Common myeloid progenitor, CD34-positive (primary cell): ENCODE measurements at regions not wholly inside any gene's neighbourhood (a gene's known extent, or its start where the extent isn't known, plus 50 kb on each side); places are given as distances from the start of the nearest gene placed in this dataset.
"Not testable (repeated sequence)": the region's sequence is repeated elsewhere in the genome, so short reads cannot be mapped to it uniquely, and the experiment has no call there.

Experiments
- CTCF ChIA-PET: fragments of 350-600 bp; sonication (Branson Sonifier 250); formaldehyde crosslinking; loops from one replicate; lab custom pipeline; 2021; ENCODE audit warnings: antibody characterized with exemption; lab: Charles Lee
- POLR2A ChIA-PET: fragments of 350-600 bp; sonication (Branson Sonifier 250); formaldehyde crosslinking; loops from one replicate; lab custom pipeline; 2021; ENCODE audit warnings: antibody characterized with exemption; lab: Charles Lee
- DNase-seq, 3 donors: peaks; one replicate each; pipeline versions ENCODE4 v3.0.0 to v3.0.0-alpha.2; 2013
- H3K27ac ChIP-seq, 2 experiments: 1 replicate in 1 of 2; 2 replicates in 1 of 2; pipeline ENCODE4 v1.7.0; 2013; ENCODE audit warnings: inconsistent platforms in 2 of 2, low read length in 2 of 2, mild to moderate bottlenecking in 2 of 2, low read depth in 1 of 2, moderate library complexity in 1 of 2; ENCODE audit not compliant: severe bottlenecking in 2 of 2, insufficient read depth in 1 of 2, poor library complexity in 1 of 2
- H3K27me3 ChIP-seq, 5 experiments: replicated peaks in 2 of 5; 1 replicate in 3 of 5; 2 replicates in 2 of 5; pipeline versions ENCODE4 v1.6.1 to v1.7.0; 2013; ENCODE audit warnings: low read length in 4 of 5, mild to moderate bottlenecking in 2 of 5, moderate library complexity in 2 of 5, inconsistent platforms in 1 of 5; ENCODE audit not compliant: insufficient read depth in 5 of 5, control insufficient read depth in 4 of 5
- H3K36me3 ChIP-seq, 4 experiments: 1 replicate in 2 of 4; 2 replicates in 2 of 4; pipeline versions ENCODE4 v1.6.1 to v1.7.0; 2013; ENCODE audit warnings: low read length in 3 of 4, control low read depth in 1 of 4, mild to moderate bottlenecking in 1 of 4; ENCODE audit not compliant: control insufficient read depth in 4 of 4, insufficient read depth in 4 of 4
- H3K4me1 ChIP-seq, 4 experiments: 1 replicate in 3 of 4; 2 replicates in 1 of 4; pipeline versions ENCODE4 v1.6.1 to v1.7.1; 2013; ENCODE audit warnings: low read length in 3 of 4, mild to moderate bottlenecking in 3 of 4, control low read depth in 1 of 4, inconsistent platforms in 1 of 4, moderate library complexity in 1 of 4; ENCODE audit not compliant: control insufficient read depth in 4 of 4, insufficient read depth in 4 of 4; ENCODE audit errors: control extremely low read depth in 1 of 4
- H3K4me3 ChIP-seq, 7 experiments: 1 replicate in 4 of 7; 2 replicates in 3 of 7; pipeline versions ENCODE4 v1.5.1 to v1.7.0; 2013; ENCODE audit warnings: mild to moderate bottlenecking in 7 of 7, low read length in 6 of 7, moderate library complexity in 6 of 7, inconsistent platforms in 2 of 7, low read depth in 2 of 7, control low read depth in 1 of 7; ENCODE audit not compliant: insufficient read depth in 4 of 7, control insufficient read depth in 1 of 7; ENCODE audit errors: extremely low read depth in 1 of 7
- H3K9me3 ChIP-seq, 5 experiments: 1 replicate in 4 of 5; 2 replicates in 1 of 5; pipeline versions ENCODE4 v1.6.1 to v1.7.1; 2013; ENCODE audit warnings: low read length in 4 of 5, mild to moderate bottlenecking in 2 of 5, inconsistent platforms in 1 of 5, low read depth in 1 of 5, moderate library complexity in 1 of 5; ENCODE audit not compliant: control insufficient read depth in 4 of 5, insufficient read depth in 2 of 5; ENCODE audit errors: control extremely low read depth in 1 of 5
- WGBS: methylation state at CpG from one replicate; pipeline ENCODE4 v1.1.5; 2013; ENCODE audit not compliant: insufficient coverage; 5-methylcytosine and 5-hydroxymethylcytosine counted together

GRCh38 chr1:199495432-199495831 lies 532.1 kb upstream of the NR5A2 start:
- H3K27me3 ChIP-seq: no peaks in the 10 kb centered on the region
- H3K9me3 ChIP-seq: peaks cover 0 to 21% (median 10%) of the 10 kb centered on the region in 5 experiments
- no peaks in the 10 kb centered on the region for H3K36me3 ChIP-seq
- WGBS: no CpG with 5 or more reads among the region's 3 CpGs
- no peak overlapping the region for H3K4me3 ChIP-seq
- peaks cover 0 to 2% (median 0%) of the 10 kb centered on the region in 4 experiments for H3K4me1 ChIP-seq
- DNase-seq: peak in 2 of 3 donors; percentile 34 to 46
- CTCF ChIA-PET: no interaction called here
- H3K27ac ChIP-seq: no peak overlapping the region
- POLR2A ChIA-PET: no interaction called here

GRCh38 chr1:199498802-199499201 lies 528.7 kb upstream of the NR5A2 start:
- peaks cover 0 to 22% (median 8%) of the 10 kb centered on the region in 5 experiments for H3K9me3 ChIP-seq
- H3K36me3 ChIP-seq, H3K27me3 ChIP-seq, CTCF ChIA-PET, POLR2A ChIA-PET, H3K4me1 ChIP-seq, H3K4me3 ChIP-seq, H3K27ac ChIP-seq: not testable (repeated sequence)
- no CpG with 5 or more reads among the region's 1 CpG for WGBS
- DNase-seq: peak; percentile 46 to 87 (median 82)

- 94% methylated on average over 2 of the region's 3 CpGs for WGBS
- Histone ChIP-seq H3K4me1 (no peaks in the 10 kb centered on the region), H3K36me3 (peaks cover 0 to under 1% (median 0%) of the 10 kb centered on the region in 4 experiments), H3K4me3 (no peak overlapping the region), H3K27me3 (no peaks in the 10 kb centered on the region), H3K27ac (no peak overlapping the region), H3K9me3 (no peaks in the 10 kb centered on the region)
- ChIA-PET POLR2A (no interaction called here), CTCF (no interaction called here)
- DNase-seq: no peak
These were observed 519.4 kb upstream of the NR5A2 start for GRCh38 chr1:199508072-199508471.

GRCh38 chr1:199508653-199509052 lies 518.9 kb upstream of the NR5A2 start:
- WGBS: 100% methylated on average over 1 of the region's 2 CpGs
- no peak overlapping the region for H3K27ac ChIP-seq
- ChIA-PET POLR2A (interaction anchor here (0.6 kb wide), 1 partner anchor 135 kb away, joined by 5 read pairs; no protein-coding TSS in a partner anchor), CTCF (no interaction called here)
- H3K36me3 ChIP-seq: no peaks in the 10 kb centered on the region
- DNase-seq: no peak
- H3K9me3 ChIP-seq: no peaks in the 10 kb centered on the region
- H3K4me3 ChIP-seq: no peak overlapping the region
- H3K4me1 ChIP-seq: no peaks in the 10 kb centered on the region
- H3K27me3 ChIP-seq: no peaks in the 10 kb centered on the region

- Histone ChIP-seq H3K4me1 (no peaks in the 10 kb centered on the region), H3K27ac (no peak overlapping the region), H3K9me3 (no peaks in the 10 kb centered on the region), H3K27me3 (no peaks in the 10 kb centered on the region), H3K36me3 (no peaks in the 10 kb centered on the region), H3K4me3 (no peak overlapping the region)
- POLR2A ChIA-PET: interaction anchor here (0.6 kb wide), 1 partner anchor 134 kb away, joined by 5 read pairs; no protein-coding TSS in a partner anchor
- no peak for DNase-seq
- CTCF ChIA-PET: no interaction called here
- WGBS: 100% methylated on average over 1 of the region's 2 CpGs
These were observed 518.1 kb upstream of the NR5A2 start for GRCh38 chr1:199509456-199509855.

- WGBS: 100% methylated on average over 3 of the region's 5 CpGs
- H3K4me3 ChIP-seq: no peak overlapping the region
- H3K36me3 ChIP-seq: no peaks in the 10 kb centered on the region
- H3K27me3 ChIP-seq: no peaks in the 10 kb centered on the region
- no peaks in the 10 kb centered on the region for H3K4me1 ChIP-seq
- ChIA-PET CTCF (no interaction called here), POLR2A (no interaction called here)
- no peaks in the 10 kb centered on the region for H3K9me3 ChIP-seq
- H3K27ac ChIP-seq: no peak overlapping the region
- DNase-seq: no peak
These were observed 517.2 kb upstream of the NR5A2 start for GRCh38 chr1:199510314-199510713.

GRCh38 chr1:199512037-199512710 lies 515.3 kb upstream of the NR5A2 start:
- POLR2A ChIA-PET: interaction anchor here (1.2 kb wide), 1 partner anchor 635 kb away, joined by 3 read pairs; no protein-coding TSS in a partner anchor
- Histone ChIP-seq H3K27ac (no peak overlapping the region), H3K36me3 (no peaks in the 10 kb centered on the region), H3K4me3 (no peak overlapping the region), H3K4me1 (no peaks in the 10 kb centered on the region), H3K27me3 (no peaks in the 10 kb centered on the region), H3K9me3 (no peaks in the 10 kb centered on the region)
- no peak for DNase-seq
- CTCF ChIA-PET: no interaction called here
- WGBS: 100% methylated on average over 2 of the region's 6 CpGs
